Gastroesophageal sphincter (tissue), 3 donors: ENCODE measurements at regions not wholly inside any gene's neighbourhood (a gene's known extent, or its start where the extent isn't known, plus 50 kb on each side); places are given as distances from the start of the nearest gene placed in this dataset.

Experiments
- CTCF ChIP-seq, 4 experiments: fragments of 200-600 bp in 2 of 4; fragments of 450-650 bp in 2 of 4; sonication (generic) in 1 of 4; IDR thresholded peaks; one replicate each; pipeline ENCODE4 v1.5.1; 2017 to 2019; ENCODE audit warnings: antibody characterized with exemption in 4 of 4, mild to moderate bottlenecking in 2 of 4, moderate library complexity in 2 of 4
- POLR2A ChIP-seq, 2 donors: fragments of 450-650 bp; IDR thresholded peaks; one replicate each; pipeline ENCODE4 v1.6.1; 2017; ENCODE audit warnings: antibody characterized with exemption in 2 of 2, mild to moderate bottlenecking in 2 of 2, moderate library complexity in 1 of 2
- POLR2AphosphoS5 ChIP-seq: sonication (generic); formaldehyde crosslinking; IDR thresholded peaks from one replicate; pipeline ENCODE4 v1.6.1; 2017; ENCODE audit warnings: antibody characterized with exemption

- TF ChIP-seq CTCF (IDR thresholded peaks at IDR 0.05), result no peak
- no peak for TF ChIP-seq POLR2A (IDR thresholded peaks at IDR 0.05)
- no peak for TF ChIP-seq POLR2AphosphoS5
Observed at GRCh38 chr5:165370794-165371193, 1865.4 kb downstream of the MAT2B start.
